GM18867 (cell line): ENCODE measurements at regions not wholly inside any gene's neighbourhood (a gene's known extent, or its start where the extent isn't known, plus 50 kb on each side); places are given as distances from the start of the nearest gene placed in this dataset.

Experiments
- ATAC-seq: cut with Tn5 transposase; IDR thresholded peaks from one replicate; pipeline ENCODE4 v1.9.1; 2021; ENCODE audit warnings: mild to moderate bottlenecking, moderate library complexity; ENCODE audit not compliant: unreplicated experiment

DNA sequence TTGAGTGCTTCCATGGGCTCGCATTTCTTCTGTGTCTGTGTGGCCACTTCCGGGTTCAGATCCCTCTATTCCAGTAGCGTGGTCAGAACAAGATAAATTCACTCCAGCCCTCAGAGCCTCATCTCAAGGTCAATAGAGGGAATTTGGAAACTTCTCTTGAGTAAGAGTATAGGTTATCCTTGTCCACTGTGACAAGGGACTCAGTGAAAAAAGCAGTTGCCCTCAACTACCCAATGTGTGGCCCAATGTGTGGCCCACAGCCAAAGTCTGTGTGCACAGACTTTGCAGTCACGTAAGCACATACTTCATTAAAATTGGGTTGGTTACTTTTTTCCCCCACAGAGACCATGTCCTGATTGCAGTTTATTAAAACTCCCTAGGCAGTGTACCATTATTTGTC is 305.6 kb upstream of the SEMA6D start:
- no peak for ATAC-seq

DNA sequence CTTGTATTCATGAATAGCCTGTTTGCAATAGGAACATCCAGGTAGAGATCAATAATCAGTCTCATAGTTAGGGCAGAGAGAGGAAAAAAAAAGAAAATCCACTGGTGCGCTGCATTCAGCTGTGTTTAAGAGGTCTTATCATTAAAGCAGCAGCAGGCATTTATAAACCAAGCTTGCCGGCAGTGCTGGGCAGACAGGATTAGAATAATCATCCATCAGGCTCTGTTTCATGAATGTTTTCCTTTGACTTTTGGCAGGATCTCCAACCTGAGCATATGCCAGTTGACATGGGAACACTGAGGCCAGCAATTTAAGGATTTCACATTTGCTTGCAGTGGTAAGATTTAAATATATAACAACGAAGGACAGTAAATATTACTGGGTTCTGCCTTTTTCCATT is 305.2 kb upstream of the SEMA6D start:
- ATAC-seq, result no peak

DNA sequence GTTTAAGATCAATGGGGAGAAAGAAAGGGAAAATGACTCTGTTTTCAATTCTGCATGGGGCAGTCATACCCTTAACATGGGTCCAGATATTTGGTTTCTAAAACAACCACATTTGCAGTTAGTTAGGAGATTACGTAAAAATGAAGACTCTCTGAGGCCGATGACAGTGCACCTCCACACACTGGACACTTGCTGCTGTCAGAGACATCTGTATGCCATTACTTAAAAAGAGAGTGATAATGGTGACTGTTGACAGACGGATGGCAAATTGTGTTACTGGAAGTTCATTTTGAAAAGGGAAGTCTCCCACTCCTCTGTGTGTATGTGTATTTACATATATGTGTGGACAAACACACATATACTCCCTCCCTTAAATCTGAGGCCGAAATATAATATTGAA is 304.5 kb upstream of the SEMA6D start:
- ATAC-seq, result no peak

DNA sequence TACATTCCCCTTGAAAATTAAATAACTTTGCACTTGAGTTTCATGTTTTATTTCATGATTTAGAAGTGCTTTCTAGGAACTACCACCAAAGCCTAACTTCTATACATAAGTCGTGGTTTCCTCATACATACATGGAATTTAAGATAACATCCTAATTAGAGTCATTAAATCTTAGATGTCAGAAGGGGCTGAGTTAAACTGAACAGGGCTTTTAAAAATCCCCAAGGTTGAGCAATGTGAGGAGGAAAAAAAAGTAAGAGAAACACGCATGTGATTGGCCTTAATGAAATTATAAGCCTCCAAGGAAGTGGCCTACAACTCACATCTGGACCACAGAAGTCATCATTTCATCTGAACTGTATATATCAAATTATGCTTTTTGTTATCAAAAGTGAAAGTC is 303.1 kb upstream of the SEMA6D start:
- ATAC-seq, result no peak

DNA sequence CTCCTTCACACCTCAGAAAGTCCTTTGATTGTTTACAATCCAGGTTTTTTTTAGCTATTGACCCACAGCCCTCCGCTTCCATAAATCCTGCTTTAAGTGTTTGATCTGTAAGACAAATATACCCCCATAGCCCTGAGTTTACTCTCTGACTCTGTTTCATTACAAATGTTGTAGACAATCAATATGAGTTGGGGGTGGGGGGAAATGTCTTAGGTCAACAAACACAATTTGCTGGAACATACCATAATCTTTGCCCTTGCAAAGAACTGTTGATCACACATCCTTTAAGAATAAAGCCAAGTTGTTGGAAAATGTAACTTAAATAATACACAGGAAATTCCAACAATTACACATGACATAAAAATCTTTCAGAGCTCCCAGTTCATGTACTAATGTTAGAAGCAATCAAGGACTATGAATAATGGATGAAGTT is 301.8 kb upstream of the SEMA6D start:
- no peak for ATAC-seq

DNA sequence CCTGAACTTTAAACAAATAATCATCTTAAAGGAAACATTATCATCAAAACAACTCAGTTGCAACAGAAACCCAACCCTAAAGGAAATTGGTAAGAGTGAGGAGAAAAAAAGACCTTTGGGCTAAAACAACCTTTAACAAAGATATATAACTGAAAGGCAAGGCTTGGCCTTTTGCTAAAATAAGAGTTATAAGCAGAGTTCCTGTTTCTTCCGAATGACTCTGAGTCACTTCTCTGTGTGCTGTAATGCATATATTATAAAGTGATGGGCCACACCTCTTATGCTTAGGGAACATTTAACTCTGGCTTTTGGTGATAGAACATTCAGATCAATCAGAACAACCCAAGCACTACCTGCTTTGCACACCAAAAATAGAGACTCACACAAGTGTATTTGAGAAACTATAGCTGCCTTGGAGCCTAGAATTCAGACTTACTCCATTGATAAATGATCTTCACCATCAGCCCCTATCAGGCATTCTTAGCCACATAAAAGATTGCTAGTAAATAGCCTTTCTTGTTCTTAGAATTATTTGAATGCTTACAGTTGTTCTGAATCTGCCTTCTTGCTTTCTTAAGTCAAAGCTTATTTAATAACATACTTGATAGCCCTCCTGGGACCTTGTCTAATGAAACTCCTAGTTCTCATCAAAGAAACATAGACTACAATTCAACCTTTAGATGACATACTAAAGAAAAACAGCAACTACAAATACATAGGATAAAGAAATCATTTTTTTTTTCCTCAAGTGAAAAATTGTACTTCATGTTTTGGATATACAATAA is 294.2 kb upstream of the SEMA6D start:
- no peak for ATAC-seq

DNA sequence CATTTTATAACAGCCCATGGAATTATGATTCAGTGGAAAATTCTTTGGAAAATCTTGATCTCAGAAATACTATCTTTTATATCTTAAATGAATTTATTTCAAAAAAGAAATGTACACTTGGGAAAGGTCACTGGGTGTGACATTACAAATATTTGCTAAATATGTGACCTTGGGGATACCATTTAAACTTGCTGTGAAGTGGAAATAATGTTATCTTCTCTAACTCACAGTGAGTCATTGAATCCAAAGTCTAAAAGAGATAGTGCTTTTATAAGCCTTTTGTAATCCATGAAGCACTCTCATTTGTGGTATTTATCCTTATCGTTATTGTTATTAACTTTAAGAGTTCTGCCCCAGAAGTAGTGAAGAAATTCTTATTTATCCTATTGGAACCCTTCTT is 289.8 kb upstream of the SEMA6D start:
- no peak for ATAC-seq

DNA sequence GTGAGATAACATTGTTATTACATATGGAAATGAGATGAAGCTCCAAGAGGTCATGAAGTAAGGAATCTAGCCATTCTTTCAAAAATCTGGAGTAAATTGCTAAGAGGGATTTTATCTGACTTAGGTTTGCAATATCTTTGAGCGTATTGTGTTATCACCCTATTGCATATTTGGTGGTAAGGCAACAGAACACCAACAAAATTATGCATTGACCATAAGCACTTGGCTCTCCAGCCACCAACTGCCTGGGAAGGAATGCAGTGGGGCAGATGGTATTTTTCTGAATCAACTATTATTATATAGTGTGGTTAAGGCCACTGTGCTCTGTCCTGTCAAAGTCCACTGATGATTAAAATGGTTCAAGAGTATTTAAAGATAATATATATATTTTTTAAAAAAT is 287.9 kb upstream of the SEMA6D start:
- no peak for ATAC-seq

DNA sequence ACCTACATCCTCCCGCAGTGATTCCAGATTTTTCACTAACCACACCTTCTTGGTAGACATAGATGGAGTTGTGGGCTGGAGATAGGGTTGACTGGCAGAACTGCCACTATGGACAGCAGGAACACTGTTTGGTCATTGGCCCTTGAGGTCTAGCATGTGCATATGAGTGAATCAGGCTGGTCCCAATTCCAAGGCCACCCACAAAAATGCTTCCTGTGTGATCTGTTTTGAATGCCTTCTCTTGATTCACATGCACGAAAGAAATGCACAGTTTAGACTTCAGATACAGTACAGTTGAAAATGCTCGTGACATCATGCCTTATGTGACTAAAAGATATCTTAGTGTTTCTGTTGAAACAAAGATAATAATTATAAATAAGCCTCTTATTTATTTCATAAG is 285.8 kb upstream of the SEMA6D start:
- no peak for ATAC-seq

DNA sequence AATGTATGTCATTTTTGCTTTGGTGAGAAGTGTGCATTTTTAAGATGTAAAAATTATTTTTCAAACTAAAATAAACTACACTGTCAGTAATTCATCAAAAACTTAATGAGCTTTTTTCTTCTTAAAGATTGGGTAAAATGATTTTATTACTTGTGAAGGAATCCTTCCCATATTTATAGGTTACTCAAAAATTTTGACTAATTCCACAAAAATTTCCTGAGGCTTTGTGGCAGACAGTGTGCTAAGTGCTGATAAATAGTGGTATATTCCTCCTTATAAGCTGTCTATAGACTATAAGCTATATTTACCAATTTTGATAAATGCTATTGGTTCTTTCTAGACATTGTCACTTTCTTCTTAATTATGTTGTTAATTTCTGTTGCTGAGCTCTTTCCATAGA is 284.5 kb upstream of the SEMA6D start:
- ATAC-seq, result no peak

DNA sequence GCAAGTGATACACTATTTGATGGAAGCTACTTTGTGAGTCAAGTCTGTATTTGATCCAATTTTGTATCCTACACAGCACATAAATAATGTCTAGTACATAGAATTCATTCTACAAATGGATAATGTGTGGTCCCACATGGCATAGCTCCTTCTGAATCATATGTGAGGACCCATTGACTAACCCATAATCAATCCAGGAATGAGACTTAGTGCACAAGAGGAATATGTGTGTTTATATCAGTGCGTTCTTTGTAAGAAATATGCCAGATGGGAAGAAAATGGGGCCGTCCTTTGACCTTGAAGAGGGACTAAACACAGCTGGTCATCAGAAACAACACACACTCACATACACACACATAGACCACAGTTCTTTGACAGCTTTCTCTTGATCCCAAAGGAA is 282.7 kb upstream of the SEMA6D start:
- no peak for ATAC-seq

DNA sequence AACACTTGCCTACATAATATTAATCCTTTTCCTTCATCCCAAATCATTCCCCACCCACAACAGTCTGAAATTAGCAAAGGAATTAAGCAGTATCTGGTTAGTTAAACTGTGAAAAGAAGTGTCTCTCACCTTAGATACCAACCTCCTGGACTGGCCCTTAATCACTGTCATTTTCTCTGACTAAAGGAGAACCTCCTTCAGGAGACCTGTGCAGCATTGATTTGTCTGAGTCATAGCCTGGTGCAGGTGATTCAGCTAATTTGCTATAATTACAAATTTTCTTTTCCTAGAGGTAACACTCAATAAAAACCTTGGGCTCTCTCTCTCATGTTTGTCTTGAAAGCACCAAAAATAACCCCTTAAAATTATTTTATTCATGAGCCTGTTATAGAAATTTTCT is 279.8 kb upstream of the SEMA6D start:
- no peak for ATAC-seq

DNA sequence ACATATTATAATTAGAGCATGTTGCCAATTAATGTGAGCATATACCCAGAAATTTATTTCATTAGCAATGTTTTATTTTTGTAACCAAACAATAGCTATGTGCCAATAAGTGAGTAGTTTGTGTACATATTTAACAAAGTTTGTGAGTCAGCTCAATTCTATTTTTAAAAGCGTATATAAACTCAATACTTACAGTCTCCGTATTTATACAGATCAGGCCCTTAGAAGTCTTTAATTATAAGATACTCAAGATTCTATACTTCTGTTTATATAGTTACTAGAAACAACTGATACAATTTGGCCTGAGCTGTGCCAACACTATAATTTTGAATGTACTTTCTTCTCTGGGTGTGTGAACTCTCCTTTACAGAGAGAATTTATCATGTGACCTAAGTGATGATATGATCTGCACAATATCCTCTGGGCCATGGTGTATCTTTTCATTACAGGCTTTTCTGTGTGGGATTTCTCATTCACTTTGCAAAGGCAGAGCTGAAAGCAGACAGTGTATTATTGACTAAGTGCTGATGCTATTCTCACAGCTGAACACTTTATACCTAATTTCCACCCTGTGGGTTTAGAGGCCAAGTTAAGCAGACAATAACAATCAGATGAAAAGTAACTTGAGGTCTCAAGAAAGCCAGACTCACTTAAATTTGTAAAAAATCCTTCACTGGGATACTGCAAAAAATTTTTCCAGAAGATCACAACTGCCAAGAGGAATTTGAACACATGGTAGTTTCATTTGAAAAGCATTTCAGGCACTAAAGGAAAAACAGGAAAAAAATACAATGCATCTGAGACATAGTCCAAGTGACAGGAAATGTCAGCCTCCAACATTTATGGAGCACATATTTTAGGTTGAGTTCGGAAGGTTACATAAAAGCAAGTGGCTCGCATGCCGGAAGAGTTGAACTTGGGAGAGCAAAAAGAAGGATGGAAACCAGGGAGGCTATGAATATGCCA is 277.9 kb upstream of the SEMA6D start:
- no peak for ATAC-seq

DNA sequence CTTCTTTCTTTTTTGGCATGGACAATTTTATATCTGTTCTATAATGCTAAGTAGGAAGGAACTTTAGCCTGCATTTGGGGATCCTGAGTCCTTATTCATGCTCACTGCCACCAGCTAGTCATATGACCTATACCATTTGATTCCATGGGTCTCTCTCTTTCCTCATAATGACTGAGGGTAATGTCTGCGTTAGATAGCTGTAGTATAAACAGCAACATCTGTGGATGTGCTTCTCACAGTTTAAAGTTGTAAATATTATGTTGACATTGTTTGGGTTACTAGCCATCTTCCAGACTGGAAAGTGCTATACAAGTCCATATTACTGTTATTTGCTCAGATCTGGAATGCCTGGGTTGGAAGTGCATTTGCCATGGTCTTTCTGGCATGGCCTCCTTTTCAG is 274.9 kb upstream of the SEMA6D start:
- ATAC-seq, result no peak

DNA sequence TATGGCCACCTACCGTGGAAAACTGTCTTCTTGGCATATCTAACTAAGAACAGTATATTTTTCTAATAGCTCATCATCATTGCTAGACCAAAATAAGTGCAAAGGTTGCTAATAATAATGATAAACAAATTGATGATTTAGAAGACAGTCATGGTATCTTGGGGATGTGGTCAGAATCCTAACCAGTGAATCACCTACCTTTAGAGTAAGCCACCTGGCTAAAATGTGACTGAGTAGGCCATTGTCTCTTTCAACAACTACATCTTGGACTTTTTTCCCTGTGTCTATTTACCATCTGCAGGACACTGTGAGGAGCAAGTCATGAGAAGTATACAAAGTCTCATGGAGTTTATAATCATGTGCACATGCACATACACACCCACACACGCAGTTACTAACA is 273.5 kb upstream of the SEMA6D start:
- no peak for ATAC-seq

DNA sequence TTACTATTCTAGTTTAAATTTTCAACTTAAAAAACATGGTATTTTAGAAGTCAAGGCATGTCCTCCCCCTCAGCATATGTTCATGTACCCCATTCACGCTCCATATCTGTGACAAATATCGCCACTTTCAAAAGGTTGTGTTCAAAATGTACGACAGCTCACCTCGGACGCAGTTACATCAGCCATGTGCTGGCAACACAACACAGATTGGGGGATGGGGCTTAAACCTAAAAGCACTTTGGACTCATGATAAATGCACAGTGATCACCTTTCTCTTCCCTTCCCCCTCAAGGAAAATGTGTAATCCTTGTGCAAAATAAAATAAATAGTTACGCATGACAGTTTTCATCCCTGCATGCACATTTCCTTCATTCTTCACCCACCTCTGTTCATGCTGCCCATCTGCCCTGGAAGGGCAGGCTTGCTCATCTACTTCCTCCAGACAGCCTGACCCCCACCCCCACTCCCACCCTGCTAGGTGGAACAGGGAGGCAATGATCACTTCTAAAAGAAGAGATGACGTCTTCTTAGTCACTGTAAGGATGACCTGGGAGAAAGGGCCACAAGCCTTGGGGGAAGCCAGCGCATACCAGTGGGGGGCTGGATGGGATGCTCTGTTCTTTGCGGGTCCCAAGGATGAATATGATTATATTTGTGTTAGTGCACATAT is 271.4 kb upstream of the SEMA6D start:
- ATAC-seq, result no peak

DNA sequence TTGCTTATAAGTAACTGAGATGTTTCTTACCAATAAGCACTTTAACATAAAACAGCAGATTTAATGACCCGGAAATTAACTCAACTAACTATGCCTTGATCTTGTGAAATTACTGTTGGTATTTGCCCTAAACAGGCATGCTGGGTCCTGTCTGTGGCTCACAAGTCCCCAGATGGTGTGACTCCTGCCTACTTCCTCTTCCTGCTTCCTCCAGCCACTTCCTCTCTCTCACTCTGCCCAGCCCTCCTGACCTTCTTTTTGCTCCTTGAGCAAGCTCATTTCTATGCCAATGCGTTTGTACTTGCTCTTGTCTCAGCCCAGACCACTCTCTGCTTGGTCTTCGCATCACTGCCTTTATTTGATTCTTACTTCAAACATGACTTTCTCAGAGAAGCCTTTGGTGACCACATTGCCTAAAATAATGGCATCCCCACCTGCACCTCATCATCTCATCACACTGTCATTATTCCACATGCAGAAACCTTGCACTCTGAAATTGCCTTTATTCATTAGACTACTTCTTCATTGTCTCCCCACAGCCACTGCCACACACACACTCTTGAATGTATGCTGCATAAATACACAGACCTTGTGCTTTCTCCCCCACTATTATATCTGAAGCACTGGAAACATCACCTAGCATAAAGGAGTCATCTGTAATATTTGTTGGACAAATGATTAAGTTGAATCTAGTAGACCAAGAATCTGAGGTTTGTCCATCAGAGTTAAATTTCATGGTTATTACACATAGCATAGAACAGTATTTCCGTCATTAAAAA is 256.3 kb upstream of the SEMA6D start:
- no peak for ATAC-seq

DNA sequence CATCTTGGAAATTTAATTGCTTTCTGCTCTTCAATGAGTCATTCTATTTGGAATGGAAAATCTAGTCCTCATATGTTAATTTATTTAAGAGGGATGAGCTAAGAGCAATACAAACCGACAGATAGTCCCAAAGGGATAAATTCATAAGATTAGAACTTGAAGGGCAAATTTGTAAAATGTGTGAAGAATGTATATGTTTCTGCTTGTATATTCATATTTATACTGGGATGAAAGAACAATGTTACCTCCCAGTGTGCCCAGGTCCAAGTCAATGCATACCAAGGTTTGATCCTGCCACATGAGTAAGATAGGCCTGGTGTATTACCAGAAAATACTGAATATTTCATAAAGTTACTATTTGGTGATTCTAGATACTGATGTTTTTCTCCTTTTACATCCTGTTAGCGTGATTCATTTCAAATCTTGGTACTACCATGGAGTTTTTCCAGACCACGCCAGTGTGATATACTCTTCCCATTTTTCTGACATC is 255.6 kb upstream of the SEMA6D start:
- no peak for ATAC-seq

DNA sequence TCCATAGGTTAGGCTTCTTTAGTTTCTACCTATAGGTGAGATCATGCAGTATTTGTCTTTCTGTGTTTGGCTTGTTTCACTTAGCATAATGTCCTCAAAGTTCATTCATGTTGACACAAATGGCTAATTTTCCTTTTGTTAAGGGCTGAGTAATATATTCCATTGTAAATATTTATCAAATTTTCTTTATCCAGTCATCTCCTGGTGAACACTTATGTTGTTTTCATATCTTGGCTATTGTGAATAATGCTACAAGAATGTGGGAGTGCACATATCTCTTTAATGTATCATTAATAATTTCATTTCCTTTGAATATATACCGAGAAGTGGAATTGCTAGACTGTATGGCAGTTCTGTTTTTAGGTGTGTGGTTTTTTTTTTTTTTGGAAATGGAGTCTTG is 250.9 kb upstream of the SEMA6D start:
- no peak for ATAC-seq

DNA sequence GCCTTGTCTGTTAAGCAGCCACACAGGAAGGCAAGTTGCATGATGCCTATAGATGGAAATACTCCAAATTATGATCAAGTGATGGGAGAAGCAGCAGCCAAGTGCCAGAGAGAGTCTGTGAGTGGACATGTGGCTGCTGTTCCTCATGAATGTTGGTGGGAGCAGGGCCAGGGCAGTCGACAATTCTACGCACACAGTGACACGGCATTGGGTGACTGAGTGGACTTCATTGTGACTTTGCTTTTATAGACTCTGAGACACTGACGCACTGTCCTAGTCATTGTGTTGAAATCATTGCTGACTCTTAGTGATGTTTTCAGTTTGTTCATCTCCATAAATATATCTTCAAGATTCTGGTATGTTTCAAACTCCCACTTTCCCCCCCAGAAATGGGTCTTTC is 246.3 kb upstream of the SEMA6D start:
- ATAC-seq, result no peak
